ENCODE measurements at regions not wholly inside any gene's neighbourhood (a gene's known extent, or its start where the extent isn't known, plus 50 kb on each side); places are given as distances from the start of the nearest gene placed in this dataset.

- H3K4me2 ChIP-seq (ENCODE audit: low read length), result no peak overlapping the region
- no peaks in the 10 kb centered on the region for H3K79me2 ChIP-seq (ENCODE audit: insufficient read depth, low read length)
- no peaks in the 10 kb centered on the region for H3K36me3 ChIP-seq (ENCODE audit: control insufficient read depth in 1 of 2, insufficient read depth in 2 of 2, low read length in 2 of 2)
- H4K20me1 ChIP-seq (ENCODE audit: insufficient read depth), result no peaks in the 10 kb centered on the region
- CTCF ChIA-PET, result no interaction called here
- no peak overlapping the region for H2AFZ ChIP-seq (ENCODE audit: low read depth, low read length, poor library complexity, severe bottlenecking)
- no peak for ATAC-seq
- H3K9ac ChIP-seq (ENCODE audit: low read length), result no peak overlapping the region
- no peak overlapping the region for H3K4me3 ChIP-seq (replicated peaks in 1 of 2; ENCODE audit: low read depth in 1 of 2, low read length in 2 of 2)
- H3K9me3 ChIP-seq (ENCODE audit: control insufficient read depth in 1 of 2, insufficient read depth in 1 of 2, low read depth in 1 of 2, low read length in 2 of 2), result no peaks in the 10 kb centered on the region
- no peak overlapping the region for H3K27ac ChIP-seq (ENCODE audit: low read depth, low read length)
- H3K27me3 ChIP-seq (ENCODE audit: insufficient read depth, low read length), result peaks cover 10% of the 10 kb centered on the region; the same call in 1 of the 2 replicates
- TF ChIP-seq EGR1 (IDR thresholded peaks at IDR 0.05; ENCODE audit: low read depth) (no peak), ATF3 (IDR thresholded peaks at IDR 0.05) (no peak), ZFX (IDR thresholded peaks at IDR 0.05) (no peak), REST (IDR thresholded peaks at IDR 0.05; ENCODE audit: low read depth) (no peak), RAD21 (IDR thresholded peaks at IDR 0.05; ENCODE audit: low read depth) (no peak), EZH2phosphoT487 (IDR thresholded peaks at IDR 0.05; ENCODE audit: borderline replicate concordance) (no peak), YY1 (IDR thresholded peaks at IDR 0.05; ENCODE audit: extremely low read depth, insufficient replicate concordance, low read depth, low read length) (no peak), CBX3 (IDR thresholded peaks at IDR 0.05; ENCODE audit: low read depth) (no peak), FOSL1 (IDR thresholded peaks at IDR 0.05; ENCODE audit: low read depth) (no peak)
- RAD21 ChIA-PET (ENCODE audit: low non-redundant PET in 1 of 2, low total read pairs in 2 of 2, uncharacterized antibody in 2 of 2, unreplicated experiment in 2 of 2), result no interaction called here
- no peaks in the 10 kb centered on the region for H3K9me2 ChIP-seq (ENCODE audit: insufficient read depth)
- DNase-seq (ENCODE audit: low read depth, low spot score), result no peak
- POLR2A ChIA-PET, result no interaction called here
- no TSS peak for BruUV-seq (replicated peaks)
- intact Hi-C loops (cut with micrococcal nuclease), result no loop called here
- H3K4me1 ChIP-seq (ENCODE audit: control insufficient read depth in 1 of 2, insufficient read depth in 2 of 2, low read length in 2 of 2), result no peaks in the 10 kb centered on the region
These were observed 1336.4 kb downstream of the TBC1D22A start for GRCh38 chr22:48098921-48099245.
